Fibroblast of lung (primary cell): ENCODE measurements at regions not wholly inside any gene's neighbourhood (a gene's known extent, or its start where the extent isn't known, plus 50 kb on each side); places are given as distances from the start of the nearest gene placed in this dataset.

Experiments used
- DNase-seq, 2 donors: peaks; one replicate each; pipeline versions ENCODE4 v3.0.0 to v3.0.0-alpha.2; 2010; ENCODE audit warnings: low read depth in 2 of 2
- H2AFZ ChIP-seq: 2 replicates; pipeline ENCODE4 v1.5.1; 2012; ENCODE audit warnings: low read length, control low read depth, inconsistent platforms
- H3K27ac ChIP-seq: 2 replicates; pipeline ENCODE4 v1.5.1; 2011; ENCODE audit warnings: low read length, control low read depth; ENCODE audit not compliant: insufficient read depth
- H3K27me3 ChIP-seq: 2 replicates; pipeline ENCODE4 v1.5.1; 2011; ENCODE audit warnings: mild to moderate bottlenecking, low read length; ENCODE audit not compliant: control insufficient read depth, insufficient read depth
- H3K36me3 ChIP-seq: 2 replicates; pipeline ENCODE4 v1.5.1; 2011; ENCODE audit warnings: low read length; ENCODE audit not compliant: control insufficient read depth, insufficient read depth
- H3K4me1 ChIP-seq: 2 replicates; pipeline ENCODE4 v1.5.1; 2011; ENCODE audit warnings: low read length; ENCODE audit not compliant: control insufficient read depth, insufficient read depth; ENCODE audit errors: extremely low read depth
- H3K4me2 ChIP-seq: 2 replicates; pipeline ENCODE4 v1.5.1; 2011; ENCODE audit warnings: low read length, control low read depth; ENCODE audit not compliant: insufficient read depth; ENCODE audit errors: extremely low read depth
- H3K4me3 ChIP-seq, 4 experiments: fragments of 200-600 bp in 1 of 4; sonication (generic) in 1 of 4; replicated peaks in 1 of 4; 2 replicates each; pipeline ENCODE4 v1.5.1; 2011 to 2016; ENCODE audit warnings: low read length in 4 of 4, low read depth in 3 of 4, mild to moderate bottlenecking in 3 of 4, control low read depth in 2 of 4, inconsistent platforms in 1 of 4, mixed read lengths in 1 of 4; ENCODE audit not compliant: insufficient read depth in 1 of 4; ENCODE audit errors: control extremely low read depth in 1 of 4
- H3K79me2 ChIP-seq: 2 replicates; pipeline ENCODE4 v1.5.1; 2012; ENCODE audit warnings: mild to moderate bottlenecking, low read length, inconsistent platforms; ENCODE audit not compliant: control insufficient read depth, insufficient read depth
- H3K9ac ChIP-seq: 2 replicates; pipeline ENCODE4 v1.5.1; 2011; ENCODE audit warnings: mild to moderate bottlenecking, low read length, control low read depth; ENCODE audit not compliant: insufficient read depth
- H3K9me3 ChIP-seq: 2 replicates; pipeline ENCODE4 v1.5.1; 2012; ENCODE audit warnings: low read depth, low read length; ENCODE audit not compliant: control insufficient read depth, insufficient read depth
- H4K20me1 ChIP-seq: 2 replicates; pipeline ENCODE4 v1.5.1; 2011; ENCODE audit warnings: low read length; ENCODE audit not compliant: control insufficient read depth, insufficient read depth; ENCODE audit errors: extremely low read depth
- EZH2 ChIP-seq: IDR thresholded peaks from 2 replicates; pipeline ENCODE4 v1.5.1; 2012; ENCODE audit warnings: low read length, control low read depth, mild to moderate bottlenecking; ENCODE audit errors: missing control alignments
- TF ChIP-seq, protein P1 (sequence below), 2 donors: IDR thresholded peaks in 1 of 2; conservative IDR thresholded peaks in 1 of 2; 1 replicate in 1 of 2; 2 replicates in 1 of 2; pipeline ENCODE4 v1.5.1; 2011 to 2012; ENCODE audit warnings: low read length in 2 of 2, control low read depth in 1 of 2, inconsistent platforms in 1 of 2, low read depth in 1 of 2, mild to moderate bottlenecking in 1 of 2

DNA sequence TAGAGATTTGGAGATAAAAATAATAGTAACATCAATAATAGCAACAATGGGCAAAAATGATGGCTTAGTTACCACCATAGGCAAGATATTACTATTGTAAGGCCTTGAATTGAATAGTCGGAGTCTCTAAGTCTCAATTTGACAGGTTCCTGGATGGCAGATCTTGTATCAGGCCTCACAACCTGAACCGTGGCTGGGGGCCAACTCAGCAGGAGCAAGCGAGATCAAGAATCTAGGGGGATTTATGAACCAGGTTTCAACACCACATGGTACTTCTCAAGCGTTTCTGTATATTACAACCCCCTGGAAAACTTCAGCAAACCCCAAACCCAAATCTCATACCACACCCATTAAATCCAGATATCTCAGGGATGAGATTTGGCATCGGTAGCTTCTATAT is 573.8 kb downstream of the LIG4 start:
- TF ChIP-seq, protein P1, sequence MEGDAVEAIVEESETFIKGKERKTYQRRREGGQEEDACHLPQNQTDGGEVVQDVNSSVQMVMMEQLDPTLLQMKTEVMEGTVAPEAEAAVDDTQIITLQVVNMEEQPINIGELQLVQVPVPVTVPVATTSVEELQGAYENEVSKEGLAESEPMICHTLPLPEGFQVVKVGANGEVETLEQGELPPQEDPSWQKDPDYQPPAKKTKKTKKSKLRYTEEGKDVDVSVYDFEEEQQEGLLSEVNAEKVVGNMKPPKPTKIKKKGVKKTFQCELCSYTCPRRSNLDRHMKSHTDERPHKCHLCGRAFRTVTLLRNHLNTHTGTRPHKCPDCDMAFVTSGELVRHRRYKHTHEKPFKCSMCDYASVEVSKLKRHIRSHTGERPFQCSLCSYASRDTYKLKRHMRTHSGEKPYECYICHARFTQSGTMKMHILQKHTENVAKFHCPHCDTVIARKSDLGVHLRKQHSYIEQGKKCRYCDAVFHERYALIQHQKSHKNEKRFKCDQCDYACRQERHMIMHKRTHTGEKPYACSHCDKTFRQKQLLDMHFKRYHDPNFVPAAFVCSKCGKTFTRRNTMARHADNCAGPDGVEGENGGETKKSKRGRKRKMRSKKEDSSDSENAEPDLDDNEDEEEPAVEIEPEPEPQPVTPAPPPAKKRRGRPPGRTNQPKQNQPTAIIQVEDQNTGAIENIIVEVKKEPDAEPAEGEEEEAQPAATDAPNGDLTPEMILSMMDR (conservative IDR thresholded peaks at IDR 0.05 in 1 of 2, IDR thresholded peaks at IDR 0.05 in 1 of 2; ENCODE audit: low read depth in 1 of 2, low read length in 2 of 2), result no peak
- TF ChIP-seq EZH2, result no peak
- Histone ChIP-seq H3K9ac (no peak overlapping the region), H3K27me3 (no peaks in the 10 kb centered on the region), H3K79me2 (no peaks in the 10 kb centered on the region), H3K4me1 (no peaks in the 10 kb centered on the region), H3K27ac (no peak overlapping the region), H4K20me1 (no peaks in the 10 kb centered on the region), H3K36me3 (no peaks in the 10 kb centered on the region), H3K4me2 (no peak overlapping the region), H3K4me3 (no peak overlapping the region), H3K9me3 (no peaks in the 10 kb centered on the region), H2AFZ (no peak overlapping the region)
- DNase-seq, result no peak

DNA sequence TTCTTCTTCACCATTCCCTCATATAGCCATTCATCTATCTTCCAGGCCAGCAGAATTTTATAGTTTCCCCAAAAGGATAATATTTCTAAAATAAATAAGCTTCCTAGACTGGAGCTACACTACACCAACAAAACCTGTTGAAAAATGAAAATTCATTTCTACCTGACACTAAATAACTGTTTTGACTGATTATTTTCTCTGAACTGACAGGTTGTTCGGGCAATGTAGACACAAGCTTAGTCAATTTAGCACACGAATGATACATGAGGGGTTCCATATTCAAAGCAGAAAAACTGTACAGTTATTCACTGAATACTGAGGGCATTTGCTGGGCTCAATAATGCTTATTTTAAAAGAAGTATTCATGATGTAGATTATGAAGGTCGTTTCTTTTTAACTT is 589.7 kb downstream of the LIG4 start:
- Histone ChIP-seq H2AFZ (no peak overlapping the region), H4K20me1 (no peaks in the 10 kb centered on the region), H3K4me2 (no peak overlapping the region), H3K27me3 (no peaks in the 10 kb centered on the region), H3K79me2 (no peaks in the 10 kb centered on the region), H3K9me3 (no peaks in the 10 kb centered on the region), H3K36me3 (no peaks in the 10 kb centered on the region), H3K4me3 (no peak overlapping the region), H3K9ac (no peak overlapping the region), H3K27ac (no peak overlapping the region), H3K4me1 (no peaks in the 10 kb centered on the region)
- DNase-seq, result no peak
- no peak for TF ChIP-seq EZH2
- TF ChIP-seq, protein P1 (conservative IDR thresholded peaks at IDR 0.05 in 1 of 2, IDR thresholded peaks at IDR 0.05 in 1 of 2; ENCODE audit: low read depth in 1 of 2, low read length in 2 of 2), result no peak

DNA sequence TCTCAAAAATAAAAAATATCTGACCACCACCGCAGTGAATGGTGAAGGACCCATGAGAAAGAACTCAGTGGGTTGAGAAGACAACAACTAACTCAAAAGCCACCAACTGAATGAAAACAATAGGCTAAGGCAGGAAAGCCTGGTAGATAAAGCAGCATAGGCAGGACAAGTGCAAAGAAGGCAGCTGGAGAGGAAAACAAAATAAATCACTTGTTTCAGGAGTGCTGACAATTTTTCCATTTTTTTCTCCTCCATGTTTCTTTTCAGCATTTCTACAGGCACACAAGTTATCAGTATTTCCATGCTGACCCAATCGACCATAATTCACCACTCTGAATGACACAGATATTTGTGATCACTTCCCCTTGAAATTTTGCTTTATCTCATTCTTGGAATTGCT is 597.8 kb downstream of the LIG4 start:
- Histone ChIP-seq H3K9me3 (no peaks in the 10 kb centered on the region), H3K4me3 (no peak overlapping the region), H3K36me3 (no peaks in the 10 kb centered on the region), H3K27me3 (no peaks in the 10 kb centered on the region), H3K27ac (no peak overlapping the region), H3K4me2 (no peak overlapping the region), H2AFZ (no peak overlapping the region), H4K20me1 (no peaks in the 10 kb centered on the region), H3K9ac (no peak overlapping the region), H3K4me1 (no peaks in the 10 kb centered on the region), H3K79me2 (no peaks in the 10 kb centered on the region)
- DNase-seq, result no peak
- TF ChIP-seq, protein P1 (conservative IDR thresholded peaks at IDR 0.05 in 1 of 2, IDR thresholded peaks at IDR 0.05 in 1 of 2; ENCODE audit: low read depth in 1 of 2, low read length in 2 of 2), result no peak
- no peak for TF ChIP-seq EZH2
